ENCODE measurements at regions not wholly inside any gene's neighbourhood (a gene's known extent, or its start where the extent isn't known, plus 50 kb on each side); places are given as distances from the start of the nearest gene placed in this dataset.
"Not testable (repeated sequence)": the region's sequence is repeated elsewhere in the genome, so short reads cannot be mapped to it uniquely, and the experiment has no call there.

GRCh38 chr5:45171563-45171962, 362.8 kb downstream of the MRPS30 start:
- Histone ChIP-seq H3K9me3 (ENCODE audit: control insufficient read depth, insufficient read depth, low read depth, low read length) (no peaks in the 10 kb centered on the region), H3K79me2 (ENCODE audit: control insufficient read depth, insufficient read depth, low read length) (no peaks in the 10 kb centered on the region), H3K4me2 (ENCODE audit: extremely low read depth, insufficient read depth, low read length) (no peak overlapping the region), H3K36me3 (ENCODE audit: control insufficient read depth, insufficient read depth, low read length) (no peaks in the 10 kb centered on the region), H3K9ac (ENCODE audit: insufficient read depth, low read length) (no peak overlapping the region), H3K27ac (ENCODE audit: insufficient read depth, low read length) (no peak overlapping the region), H3K4me1 (ENCODE audit: control insufficient read depth, extremely low read depth, insufficient read depth, low read length) (no peaks in the 10 kb centered on the region), H4K20me1 (ENCODE audit: control insufficient read depth, extremely low read depth, insufficient read depth, low read length) (no peaks in the 10 kb centered on the region), H2AFZ (ENCODE audit: low read length) (no peak overlapping the region), H3K4me3 (replicated peaks in 1 of 4; ENCODE audit: control extremely low read depth in 1 of 4, insufficient read depth in 1 of 4, low read depth in 3 of 4, low read length in 4 of 4) (no peak overlapping the region), H3K27me3 (ENCODE audit: control insufficient read depth, insufficient read depth, low read length) (no peaks in the 10 kb centered on the region)
- DNase-seq (ENCODE audit: low read depth in 2 of 2): no peak
- TF ChIP-seq CTCF (conservative IDR thresholded peaks at IDR 0.05 in 1 of 2, IDR thresholded peaks at IDR 0.05 in 1 of 2; ENCODE audit: low read depth in 1 of 2, low read length in 2 of 2) (no peak), EZH2 (IDR thresholded peaks at IDR 0.05; ENCODE audit: low read length, missing control alignments) (no peak)

GRCh38 chr5:45172634-45173033, 363.9 kb downstream of the MRPS30 start:
- H3K9me3 ChIP-seq (ENCODE audit: control insufficient read depth, insufficient read depth, low read depth, low read length); H3K79me2 ChIP-seq (ENCODE audit: control insufficient read depth, insufficient read depth, low read length); H2AFZ ChIP-seq (ENCODE audit: low read length); H3K27me3 ChIP-seq (ENCODE audit: control insufficient read depth, insufficient read depth, low read length); H4K20me1 ChIP-seq (ENCODE audit: control insufficient read depth, extremely low read depth, insufficient read depth, low read length); H3K4me2 ChIP-seq (ENCODE audit: extremely low read depth, insufficient read depth, low read length); DNase-seq (ENCODE audit: low read depth in 2 of 2); H3K4me3 ChIP-seq (replicated peaks in 1 of 4; ENCODE audit: control extremely low read depth in 1 of 4, insufficient read depth in 1 of 4, low read depth in 3 of 4, low read length in 4 of 4); H3K9ac ChIP-seq (ENCODE audit: insufficient read depth, low read length); H3K4me1 ChIP-seq (ENCODE audit: control insufficient read depth, extremely low read depth, insufficient read depth, low read length); H3K27ac ChIP-seq (ENCODE audit: insufficient read depth, low read length); H3K36me3 ChIP-seq (ENCODE audit: control insufficient read depth, insufficient read depth, low read length): not testable (repeated sequence)

- no peak for DNase-seq (ENCODE audit: low read depth in 2 of 2)
- Histone ChIP-seq H3K79me2 (ENCODE audit: control insufficient read depth, insufficient read depth, low read length) (no peaks in the 10 kb centered on the region), H3K4me3 (replicated peaks in 1 of 4; ENCODE audit: control extremely low read depth in 1 of 4, insufficient read depth in 1 of 4, low read depth in 3 of 4, low read length in 4 of 4) (no peak overlapping the region), H2AFZ (ENCODE audit: low read length) (no peak overlapping the region), H3K36me3 (ENCODE audit: control insufficient read depth, insufficient read depth, low read length) (no peaks in the 10 kb centered on the region), H3K4me1 (ENCODE audit: control insufficient read depth, extremely low read depth, insufficient read depth, low read length) (no peaks in the 10 kb centered on the region), H3K4me2 (ENCODE audit: extremely low read depth, insufficient read depth, low read length) (no peak overlapping the region), H3K9me3 (ENCODE audit: control insufficient read depth, insufficient read depth, low read depth, low read length) (no peaks in the 10 kb centered on the region), H3K27me3 (ENCODE audit: control insufficient read depth, insufficient read depth, low read length) (no peaks in the 10 kb centered on the region), H3K27ac (ENCODE audit: insufficient read depth, low read length) (no peak overlapping the region), H3K9ac (ENCODE audit: insufficient read depth, low read length) (no peak overlapping the region), H4K20me1 (ENCODE audit: control insufficient read depth, extremely low read depth, insufficient read depth, low read length) (no peaks in the 10 kb centered on the region)
- TF ChIP-seq CTCF (conservative IDR thresholded peaks at IDR 0.05 in 1 of 2, IDR thresholded peaks at IDR 0.05 in 1 of 2; ENCODE audit: low read depth in 1 of 2, low read length in 2 of 2) (no peak), EZH2 (IDR thresholded peaks at IDR 0.05; ENCODE audit: low read length, missing control alignments) (no peak)
These were observed 370.9 kb downstream of the MRPS30 start for GRCh38 chr5:45179686-45180085.

GRCh38 chr5:45189042-45189441, 380.3 kb downstream of the MRPS30 start:
- Histone ChIP-seq H3K27me3 (ENCODE audit: control insufficient read depth, insufficient read depth, low read length) (no peaks in the 10 kb centered on the region), H3K4me2 (ENCODE audit: extremely low read depth, insufficient read depth, low read length) (no peak overlapping the region), H3K9ac (ENCODE audit: insufficient read depth, low read length) (no peak overlapping the region), H4K20me1 (ENCODE audit: control insufficient read depth, extremely low read depth, insufficient read depth, low read length) (no peaks in the 10 kb centered on the region), H3K4me1 (ENCODE audit: control insufficient read depth, extremely low read depth, insufficient read depth, low read length) (no peaks in the 10 kb centered on the region), H3K4me3 (replicated peaks in 1 of 4; ENCODE audit: control extremely low read depth in 1 of 4, insufficient read depth in 1 of 4, low read depth in 3 of 4, low read length in 4 of 4) (no peak overlapping the region), H3K9me3 (ENCODE audit: control insufficient read depth, insufficient read depth, low read depth, low read length) (no peaks in the 10 kb centered on the region), H3K79me2 (ENCODE audit: control insufficient read depth, insufficient read depth, low read length) (no peaks in the 10 kb centered on the region), H3K36me3 (ENCODE audit: control insufficient read depth, insufficient read depth, low read length) (no peaks in the 10 kb centered on the region), H3K27ac (ENCODE audit: insufficient read depth, low read length) (no peak overlapping the region), H2AFZ (ENCODE audit: low read length) (no peak overlapping the region)
- TF ChIP-seq EZH2 (IDR thresholded peaks at IDR 0.05; ENCODE audit: low read length, missing control alignments): no peak
- TF ChIP-seq CTCF (conservative IDR thresholded peaks at IDR 0.05 in 1 of 2, IDR thresholded peaks at IDR 0.05 in 1 of 2; ENCODE audit: low read depth in 1 of 2, low read length in 2 of 2): no peak
- DNase-seq (ENCODE audit: low read depth in 2 of 2): no peak
